Keratinocyte (primary cell): ENCODE measurements at regions not wholly inside any gene's neighbourhood (a gene's known extent, or its start where the extent isn't known, plus 50 kb on each side); places are given as distances from the start of the nearest gene placed in this dataset.
A peak's percentile ranks its signal among the peaks of the same experiment; 100 is the strongest.

Experiments used
- DNase-seq: peaks from one replicate; pipeline ENCODE4 v3.0.0-alpha.2; 2011; ENCODE audit warnings: low read depth, missing footprints, low spot score
- FAIRE-seq: peaks from 2 replicates; lab custom pipeline; 2011; peaks lifted over from hg19 to GRCh38; lab: Jason Lieb, UNC
- H2AFZ ChIP-seq: 2 replicates; pipeline ENCODE4 v1.6.0; 2012; ENCODE audit warnings: low read length, control low read depth, inconsistent platforms; ENCODE audit not compliant: control insufficient read depth
- H3K27ac ChIP-seq: 2 replicates; pipeline ENCODE4 v1.5.1; 2011; ENCODE audit warnings: low read length; ENCODE audit not compliant: control insufficient read depth, insufficient read depth
- H3K27me3 ChIP-seq: 3 replicates; pipeline ENCODE4 v1.6.0; 2011; ENCODE audit warnings: low read length; ENCODE audit not compliant: control insufficient read depth, insufficient read depth; ENCODE audit errors: extremely low read depth
- H3K36me3 ChIP-seq, 2 experiments: 2 replicates in 1 of 2; 3 replicates in 1 of 2; pipeline ENCODE4 v1.5.1; 2011; ENCODE audit warnings: low read length in 2 of 2, mild to moderate bottlenecking in 1 of 2; ENCODE audit not compliant: control insufficient read depth in 2 of 2, insufficient read depth in 2 of 2; ENCODE audit errors: extremely low read depth in 1 of 2
- H3K4me1 ChIP-seq: 3 replicates; pipeline ENCODE4 v1.5.1; 2011; ENCODE audit warnings: low read length; ENCODE audit not compliant: control insufficient read depth, insufficient read depth; ENCODE audit errors: extremely low read depth
- H3K4me2 ChIP-seq: 3 replicates; pipeline ENCODE4 v1.6.0; 2011; ENCODE audit warnings: low read depth, low read length; ENCODE audit not compliant: control insufficient read depth, insufficient read depth; ENCODE audit errors: extremely low read depth
- H3K4me3 ChIP-seq, 3 experiments: fragments of 200-600 bp in 1 of 3; sonication (generic) in 1 of 3; 2 replicates in 2 of 3; 3 replicates in 1 of 3; pipeline ENCODE4 v1.5.1; 2011 to 2016; ENCODE audit warnings: low read length in 3 of 3, mild to moderate bottlenecking in 3 of 3, control low read depth in 2 of 3, inconsistent platforms in 1 of 3, low read depth in 1 of 3, mixed read lengths in 1 of 3, mixed run types in 1 of 3, moderate library complexity in 1 of 3; ENCODE audit not compliant: control insufficient read depth in 2 of 3, insufficient read depth in 2 of 3; ENCODE audit errors: extremely low read depth in 1 of 3
- H3K79me2 ChIP-seq: 2 replicates; pipeline ENCODE4 v1.6.0; 2012; ENCODE audit warnings: low read length; ENCODE audit not compliant: control insufficient read depth, insufficient read depth
- H3K9ac ChIP-seq: 3 replicates; pipeline ENCODE4 v1.6.0; 2011; ENCODE audit warnings: low read length; ENCODE audit not compliant: control insufficient read depth, insufficient read depth; ENCODE audit errors: extremely low read depth
- H3K9me1 ChIP-seq: 3 replicates; pipeline ENCODE4 v1.6.0; 2011; ENCODE audit warnings: low read length; ENCODE audit not compliant: control insufficient read depth, insufficient read depth; ENCODE audit errors: extremely low read depth
- H3K9me3 ChIP-seq: 2 replicates; pipeline ENCODE4 v1.5.1; 2012; ENCODE audit warnings: low read depth, low read length; ENCODE audit not compliant: control insufficient read depth
- H4K20me1 ChIP-seq: 3 replicates; pipeline ENCODE4 v1.6.0; 2011; ENCODE audit warnings: low read length; ENCODE audit not compliant: control insufficient read depth, insufficient read depth; ENCODE audit errors: extremely low read depth
- EZH2 ChIP-seq: IDR thresholded peaks from one replicate; pipeline ENCODE4 v1.6.1; 2012; ENCODE audit warnings: inconsistent platforms, mild to moderate bottlenecking, low read length, moderate library complexity
- dilution Hi-C: fragments of 300-500 bp; cut with MboI; formaldehyde crosslinking; loops from one replicate; pipeline ENCODE4 v1.7.0; 2020; ENCODE audit warnings: low sequenced_read_pairs; ENCODE audit not compliant: extremely low pct_ligation_motif_present
- TF ChIP-seq, protein P1 (sequence below), 3 experiments: IDR thresholded peaks in 1 of 3; conservative IDR thresholded peaks in 1 of 3; optimal IDR thresholded peaks in 1 of 3; 2 replicates in 2 of 3; 3 replicates in 1 of 3; pipeline versions ENCODE3 to v1.5.1; 2011; ENCODE audit warnings: low read length in 3 of 3, mild to moderate bottlenecking in 3 of 3, moderate library complexity in 2 of 3, control low read depth in 1 of 3, inconsistent platforms in 1 of 3; ENCODE audit not compliant: insufficient read depth in 2 of 3; ENCODE audit errors: extremely low read depth in 1 of 3

DNA sequence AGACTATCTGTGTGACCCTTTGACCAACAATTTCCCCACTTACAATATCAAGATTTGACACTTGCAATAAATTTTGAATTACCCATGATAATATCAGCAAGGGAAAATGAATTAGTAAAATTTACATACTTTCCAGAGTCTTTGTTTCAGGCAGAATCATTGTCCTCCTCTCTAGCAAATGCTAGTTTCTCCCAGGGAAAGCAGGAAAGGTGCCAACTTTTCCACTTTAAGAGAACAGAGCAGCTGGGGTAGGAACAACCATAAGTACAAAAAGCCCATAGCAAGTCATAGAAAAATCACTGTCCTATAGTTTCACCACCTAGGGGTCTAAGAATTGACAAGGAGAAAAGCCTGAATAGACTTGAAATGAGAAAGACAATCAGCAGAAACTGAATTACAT is 67.1 kb upstream of the GUCA2B start:
- FAIRE-seq (no peak), DNase-seq (no peak)
- Histone ChIP-seq H3K36me3 (no peaks in the 10 kb centered on the region), H3K27ac (no peak overlapping the region), H3K9me1 (no peaks in the 10 kb centered on the region), H3K9ac (no peak overlapping the region), H3K4me2 (no peak overlapping the region), H4K20me1 (no peaks in the 10 kb centered on the region), H3K4me3 (no peak overlapping the region), H3K9me3 (no peaks in the 10 kb centered on the region), H3K79me2 (no peaks in the 10 kb centered on the region), H2AFZ (no peak overlapping the region), H3K27me3 (peaks cover 12% of the 10 kb centered on the region), H3K4me1 (no peaks in the 10 kb centered on the region)
- dilution Hi-C loops = no loop called here
- TF ChIP-seq, protein P1, sequence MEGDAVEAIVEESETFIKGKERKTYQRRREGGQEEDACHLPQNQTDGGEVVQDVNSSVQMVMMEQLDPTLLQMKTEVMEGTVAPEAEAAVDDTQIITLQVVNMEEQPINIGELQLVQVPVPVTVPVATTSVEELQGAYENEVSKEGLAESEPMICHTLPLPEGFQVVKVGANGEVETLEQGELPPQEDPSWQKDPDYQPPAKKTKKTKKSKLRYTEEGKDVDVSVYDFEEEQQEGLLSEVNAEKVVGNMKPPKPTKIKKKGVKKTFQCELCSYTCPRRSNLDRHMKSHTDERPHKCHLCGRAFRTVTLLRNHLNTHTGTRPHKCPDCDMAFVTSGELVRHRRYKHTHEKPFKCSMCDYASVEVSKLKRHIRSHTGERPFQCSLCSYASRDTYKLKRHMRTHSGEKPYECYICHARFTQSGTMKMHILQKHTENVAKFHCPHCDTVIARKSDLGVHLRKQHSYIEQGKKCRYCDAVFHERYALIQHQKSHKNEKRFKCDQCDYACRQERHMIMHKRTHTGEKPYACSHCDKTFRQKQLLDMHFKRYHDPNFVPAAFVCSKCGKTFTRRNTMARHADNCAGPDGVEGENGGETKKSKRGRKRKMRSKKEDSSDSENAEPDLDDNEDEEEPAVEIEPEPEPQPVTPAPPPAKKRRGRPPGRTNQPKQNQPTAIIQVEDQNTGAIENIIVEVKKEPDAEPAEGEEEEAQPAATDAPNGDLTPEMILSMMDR (optimal IDR thresholded peaks at IDR 0.05 in 1 of 3, IDR thresholded peaks at IDR 0.05 in 1 of 3, conservative IDR thresholded peaks at IDR 0.05 in 1 of 3; ENCODE audit: extremely low read depth in 1 of 3, insufficient read depth in 2 of 3, low read length in 3 of 3) = no peak
- TF ChIP-seq EZH2 = no peak

DNA sequence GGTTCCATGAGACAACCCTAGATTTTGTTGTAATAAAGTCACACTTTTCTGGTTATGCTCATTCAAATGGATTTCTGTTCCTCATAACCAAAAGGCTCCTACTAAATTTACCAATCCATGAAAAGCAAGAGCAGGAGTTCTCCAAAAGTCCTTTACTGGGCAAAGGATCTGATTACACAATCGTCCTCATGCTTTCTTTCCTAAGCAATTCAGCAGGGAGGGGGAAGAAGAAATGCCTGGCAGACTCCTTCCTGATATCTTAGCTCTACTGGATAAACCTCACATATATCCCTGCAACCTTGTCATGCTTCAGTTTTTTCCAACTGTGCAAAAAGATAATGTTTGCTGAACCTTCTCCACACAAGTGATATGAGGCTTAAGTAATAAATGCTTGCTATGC is 67.6 kb upstream of the GUCA2B start:
- Histone ChIP-seq H4K20me1 (no peaks in the 10 kb centered on the region), H2AFZ (no peak overlapping the region), H3K79me2 (no peaks in the 10 kb centered on the region), H3K9me3 (no peaks in the 10 kb centered on the region), H3K4me2 (no peak overlapping the region), H3K9me1 (no peaks in the 10 kb centered on the region), H3K27ac (no peak overlapping the region), H3K36me3 (no peaks in the 10 kb centered on the region), H3K9ac (no peak overlapping the region), H3K4me3 (no peak overlapping the region), H3K4me1 (no peaks in the 10 kb centered on the region), H3K27me3 (peaks cover 12% of the 10 kb centered on the region)
- FAIRE-seq = peak; percentile 26
- TF ChIP-seq, protein P1 (optimal IDR thresholded peaks at IDR 0.05 in 1 of 3, IDR thresholded peaks at IDR 0.05 in 1 of 3, conservative IDR thresholded peaks at IDR 0.05 in 1 of 3; ENCODE audit: extremely low read depth in 1 of 3, insufficient read depth in 2 of 3, low read length in 3 of 3) = no peak
- no peak for TF ChIP-seq EZH2
- no peak for DNase-seq
- dilution Hi-C loops = no loop called here
